GM12874 (cell line): ENCODE measurements at regions not wholly inside any gene's neighbourhood (a gene's known extent, or its start where the extent isn't known, plus 50 kb on each side); places are given as distances from the start of the nearest gene placed in this dataset.

ENCODE experiments used
- TF ChIP-seq, protein P1 (sequence below): IDR thresholded peaks from 2 replicates; pipeline ENCODE4 v1.5.1; 2011; ENCODE audit warnings: low read depth, mild to moderate bottlenecking, control low read depth, low read length, moderate library complexity; ENCODE audit not compliant: insufficient read depth

DNA sequence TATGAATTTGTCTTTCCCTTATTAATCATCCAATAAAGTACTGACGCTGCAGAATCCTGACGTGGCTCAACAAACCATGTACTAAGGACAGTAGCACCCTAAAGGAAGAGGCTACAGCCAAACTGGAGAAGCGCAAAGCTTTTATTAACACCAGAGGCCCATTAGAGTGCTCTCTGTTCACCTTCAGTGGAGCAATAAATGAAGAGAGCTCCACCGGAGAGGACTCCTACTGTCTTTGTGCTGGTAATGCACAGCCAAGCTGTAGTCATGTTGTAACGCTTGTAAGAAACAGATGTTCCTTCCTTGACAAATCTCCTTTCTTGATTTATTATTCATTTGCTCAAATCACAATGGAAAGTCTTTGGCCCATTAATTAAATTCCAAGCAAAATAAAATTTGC is 220.7 kb upstream of the RRP15 start:
- TF ChIP-seq, protein P1, sequence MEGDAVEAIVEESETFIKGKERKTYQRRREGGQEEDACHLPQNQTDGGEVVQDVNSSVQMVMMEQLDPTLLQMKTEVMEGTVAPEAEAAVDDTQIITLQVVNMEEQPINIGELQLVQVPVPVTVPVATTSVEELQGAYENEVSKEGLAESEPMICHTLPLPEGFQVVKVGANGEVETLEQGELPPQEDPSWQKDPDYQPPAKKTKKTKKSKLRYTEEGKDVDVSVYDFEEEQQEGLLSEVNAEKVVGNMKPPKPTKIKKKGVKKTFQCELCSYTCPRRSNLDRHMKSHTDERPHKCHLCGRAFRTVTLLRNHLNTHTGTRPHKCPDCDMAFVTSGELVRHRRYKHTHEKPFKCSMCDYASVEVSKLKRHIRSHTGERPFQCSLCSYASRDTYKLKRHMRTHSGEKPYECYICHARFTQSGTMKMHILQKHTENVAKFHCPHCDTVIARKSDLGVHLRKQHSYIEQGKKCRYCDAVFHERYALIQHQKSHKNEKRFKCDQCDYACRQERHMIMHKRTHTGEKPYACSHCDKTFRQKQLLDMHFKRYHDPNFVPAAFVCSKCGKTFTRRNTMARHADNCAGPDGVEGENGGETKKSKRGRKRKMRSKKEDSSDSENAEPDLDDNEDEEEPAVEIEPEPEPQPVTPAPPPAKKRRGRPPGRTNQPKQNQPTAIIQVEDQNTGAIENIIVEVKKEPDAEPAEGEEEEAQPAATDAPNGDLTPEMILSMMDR = no peak

DNA sequence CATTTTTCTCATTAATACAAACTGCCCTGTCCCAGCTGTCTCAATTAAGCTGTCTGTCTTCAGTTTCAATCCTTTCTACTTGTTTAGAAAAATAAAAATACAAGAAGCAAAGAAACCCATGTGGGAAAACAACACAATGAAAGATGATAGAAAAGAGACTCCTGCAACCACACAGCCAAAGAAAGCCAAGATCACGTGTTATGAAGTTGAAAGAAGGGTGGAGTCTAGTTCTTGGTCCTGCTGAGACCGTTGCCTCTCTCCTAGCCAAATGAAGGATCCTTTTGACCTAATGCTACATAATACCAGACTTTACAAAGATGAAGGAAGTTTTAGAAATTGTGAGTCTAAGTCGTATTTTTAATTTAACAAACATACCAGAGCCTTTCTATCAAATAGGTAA is 218.8 kb upstream of the RRP15 start:
- TF ChIP-seq, protein P1 = no peak

DNA sequence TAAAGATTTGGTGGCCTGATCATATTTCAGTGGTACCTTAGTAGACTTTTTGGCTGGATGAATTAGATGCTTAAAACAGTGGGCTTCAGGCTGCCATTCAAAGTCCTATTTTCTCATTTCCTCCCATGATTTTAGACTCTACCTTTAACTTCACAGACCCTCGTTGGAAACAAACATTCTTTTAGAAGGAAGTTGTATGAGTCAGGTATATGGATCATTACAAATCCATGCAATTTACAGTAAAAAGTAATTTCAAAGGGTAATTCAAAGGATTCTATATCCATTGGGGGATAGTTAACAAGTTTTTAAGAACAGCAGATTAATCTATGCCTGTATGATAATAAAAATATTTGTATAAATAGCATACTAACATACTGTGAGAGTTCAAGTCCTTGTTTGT is 216.9 kb upstream of the RRP15 start:
- TF ChIP-seq, protein P1 = no peak

DNA sequence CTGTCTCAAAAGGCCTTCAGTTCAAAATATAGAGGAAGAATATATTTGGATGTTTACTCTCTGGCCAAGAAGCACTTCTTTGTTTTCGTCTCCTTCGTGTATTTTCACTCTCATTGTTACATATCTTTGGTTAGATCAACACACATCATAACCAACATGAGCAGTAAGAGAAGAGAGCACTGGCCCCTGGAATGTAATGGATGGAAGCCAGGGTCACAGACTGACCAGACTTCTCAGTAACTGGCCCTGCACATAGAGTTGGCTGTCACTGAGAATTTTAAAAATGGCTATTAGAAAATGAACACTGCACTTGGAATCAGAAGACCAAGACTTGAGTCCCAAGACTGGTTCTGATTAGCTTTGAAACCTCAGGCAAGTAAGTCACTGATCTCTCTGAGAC is 215.9 kb upstream of the RRP15 start:
- TF ChIP-seq, protein P1 = no peak

DNA sequence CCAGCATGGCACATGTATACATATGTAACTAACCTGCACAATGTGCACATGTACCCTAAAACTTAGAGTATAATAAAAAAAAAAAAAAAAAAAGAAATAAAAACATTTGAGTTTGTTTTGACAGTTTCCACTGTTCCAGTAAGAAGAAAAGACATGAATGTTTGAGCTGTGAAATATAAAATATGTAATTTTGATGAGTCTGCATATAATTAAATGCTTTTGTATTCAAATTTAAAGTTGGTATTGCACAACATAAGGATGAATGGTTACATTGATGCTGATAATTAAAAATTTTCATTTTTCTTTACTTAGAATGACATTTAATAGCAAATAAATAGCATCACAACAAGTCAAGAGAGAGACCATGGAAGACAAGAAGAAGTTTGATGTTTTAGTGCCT is 212.0 kb upstream of the RRP15 start:
- TF ChIP-seq, protein P1 = no peak

DNA sequence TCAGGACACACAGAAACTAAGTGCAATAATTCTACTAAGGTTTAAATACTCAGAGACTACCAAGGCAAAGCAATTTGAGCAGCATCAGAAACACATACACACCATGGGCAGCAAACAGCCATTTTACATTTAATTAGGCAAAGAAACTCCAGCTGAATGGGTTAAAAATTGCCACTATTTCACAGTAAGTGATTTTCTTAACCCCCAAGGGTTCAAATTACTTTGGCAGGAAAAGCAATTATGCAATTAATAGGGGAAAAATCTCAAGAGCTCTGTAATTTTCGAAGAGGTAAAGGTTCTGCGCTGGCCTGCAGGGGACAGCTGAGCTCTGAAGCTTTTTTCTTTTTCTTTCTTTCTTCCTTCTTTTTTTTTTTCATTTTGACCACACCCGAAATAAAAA is 206.2 kb upstream of the RRP15 start:
- TF ChIP-seq, protein P1 = no peak

DNA sequence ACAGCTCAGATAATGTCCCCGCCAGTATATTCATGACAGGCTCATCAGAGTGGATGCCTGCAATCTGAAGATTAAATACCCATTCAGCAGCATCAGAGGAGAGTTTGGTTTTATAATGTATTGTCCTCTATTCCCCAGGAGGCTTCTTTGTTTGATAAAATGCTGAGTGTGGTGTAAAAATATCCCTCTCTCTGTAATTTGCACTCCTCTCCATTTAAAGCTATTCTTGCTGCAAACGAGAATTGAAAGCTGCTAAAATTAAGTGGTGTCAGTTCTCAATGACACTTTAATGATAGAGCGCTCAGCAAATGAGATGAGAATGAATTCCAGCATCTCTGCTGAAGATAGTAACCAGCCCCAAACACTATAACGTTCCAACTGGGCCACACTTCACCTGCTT is 205.7 kb upstream of the RRP15 start:
- TF ChIP-seq, protein P1 = no peak

DNA sequence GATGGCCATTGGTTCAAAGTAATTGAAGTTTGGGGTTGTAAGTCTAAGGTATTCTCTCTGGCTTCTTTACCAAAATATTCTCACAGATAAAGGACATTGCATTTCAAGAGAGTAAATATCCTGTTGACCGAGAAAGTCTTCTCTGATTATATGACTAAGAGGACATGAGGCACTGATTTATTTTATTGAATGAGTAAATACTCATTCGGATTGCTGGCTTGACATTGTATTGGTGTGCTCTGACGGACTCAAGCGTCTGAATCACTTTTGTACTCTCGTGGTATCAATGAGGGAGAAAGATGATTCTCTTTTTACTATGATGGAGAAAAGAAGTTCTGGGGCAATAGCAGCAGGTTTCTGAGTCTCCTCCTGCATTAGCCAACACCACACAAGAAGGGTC is 205.3 kb upstream of the RRP15 start:
- TF ChIP-seq, protein P1 = no peak
